ENCODE measurements at regions not wholly inside any gene's neighbourhood (a gene's known extent, or its start where the extent isn't known, plus 50 kb on each side); places are given as distances from the start of the nearest gene placed in this dataset.

DNA sequence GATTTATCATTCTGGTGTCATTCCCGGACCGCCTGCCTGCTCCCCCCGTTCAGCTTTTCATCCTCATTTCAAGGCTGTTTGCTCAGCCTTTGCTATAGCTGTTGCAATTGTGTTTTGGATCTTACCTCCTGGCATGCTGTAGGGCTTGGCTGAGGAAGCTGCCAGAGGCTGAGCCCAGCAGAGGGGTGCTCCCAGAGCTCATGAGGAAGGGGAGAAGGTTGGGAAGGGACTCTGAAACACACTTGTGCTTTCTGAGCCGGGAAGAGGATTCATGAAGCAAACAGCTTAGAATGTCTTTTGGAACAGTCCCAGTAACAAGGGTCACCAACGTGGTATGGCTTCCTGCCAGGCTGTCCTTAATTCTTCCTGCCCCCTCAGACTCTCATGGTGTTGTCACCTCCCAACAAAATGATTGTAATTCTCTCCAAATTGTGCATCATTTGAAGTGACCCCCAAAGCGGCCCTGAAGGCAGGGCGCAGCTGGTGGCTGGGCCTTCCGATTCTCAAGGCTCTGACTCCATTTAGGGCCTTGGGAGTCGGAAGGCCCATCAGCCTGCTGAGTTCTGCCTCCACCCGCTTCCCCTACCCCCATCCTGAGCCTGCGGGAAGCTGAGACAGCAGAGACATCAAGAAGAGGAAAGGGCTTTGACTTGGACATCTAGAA, 111.9 kb upstream of the ARHGAP5 start:
- TF ChIP-seq, protein P1, sequence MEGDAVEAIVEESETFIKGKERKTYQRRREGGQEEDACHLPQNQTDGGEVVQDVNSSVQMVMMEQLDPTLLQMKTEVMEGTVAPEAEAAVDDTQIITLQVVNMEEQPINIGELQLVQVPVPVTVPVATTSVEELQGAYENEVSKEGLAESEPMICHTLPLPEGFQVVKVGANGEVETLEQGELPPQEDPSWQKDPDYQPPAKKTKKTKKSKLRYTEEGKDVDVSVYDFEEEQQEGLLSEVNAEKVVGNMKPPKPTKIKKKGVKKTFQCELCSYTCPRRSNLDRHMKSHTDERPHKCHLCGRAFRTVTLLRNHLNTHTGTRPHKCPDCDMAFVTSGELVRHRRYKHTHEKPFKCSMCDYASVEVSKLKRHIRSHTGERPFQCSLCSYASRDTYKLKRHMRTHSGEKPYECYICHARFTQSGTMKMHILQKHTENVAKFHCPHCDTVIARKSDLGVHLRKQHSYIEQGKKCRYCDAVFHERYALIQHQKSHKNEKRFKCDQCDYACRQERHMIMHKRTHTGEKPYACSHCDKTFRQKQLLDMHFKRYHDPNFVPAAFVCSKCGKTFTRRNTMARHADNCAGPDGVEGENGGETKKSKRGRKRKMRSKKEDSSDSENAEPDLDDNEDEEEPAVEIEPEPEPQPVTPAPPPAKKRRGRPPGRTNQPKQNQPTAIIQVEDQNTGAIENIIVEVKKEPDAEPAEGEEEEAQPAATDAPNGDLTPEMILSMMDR (IDR thresholded peaks at IDR 0.05; ENCODE audit: low read depth, low read length) = no peak
- H3K4me3 ChIP-seq (ENCODE audit: low read depth, low read length) = no peak overlapping the region

DNA sequence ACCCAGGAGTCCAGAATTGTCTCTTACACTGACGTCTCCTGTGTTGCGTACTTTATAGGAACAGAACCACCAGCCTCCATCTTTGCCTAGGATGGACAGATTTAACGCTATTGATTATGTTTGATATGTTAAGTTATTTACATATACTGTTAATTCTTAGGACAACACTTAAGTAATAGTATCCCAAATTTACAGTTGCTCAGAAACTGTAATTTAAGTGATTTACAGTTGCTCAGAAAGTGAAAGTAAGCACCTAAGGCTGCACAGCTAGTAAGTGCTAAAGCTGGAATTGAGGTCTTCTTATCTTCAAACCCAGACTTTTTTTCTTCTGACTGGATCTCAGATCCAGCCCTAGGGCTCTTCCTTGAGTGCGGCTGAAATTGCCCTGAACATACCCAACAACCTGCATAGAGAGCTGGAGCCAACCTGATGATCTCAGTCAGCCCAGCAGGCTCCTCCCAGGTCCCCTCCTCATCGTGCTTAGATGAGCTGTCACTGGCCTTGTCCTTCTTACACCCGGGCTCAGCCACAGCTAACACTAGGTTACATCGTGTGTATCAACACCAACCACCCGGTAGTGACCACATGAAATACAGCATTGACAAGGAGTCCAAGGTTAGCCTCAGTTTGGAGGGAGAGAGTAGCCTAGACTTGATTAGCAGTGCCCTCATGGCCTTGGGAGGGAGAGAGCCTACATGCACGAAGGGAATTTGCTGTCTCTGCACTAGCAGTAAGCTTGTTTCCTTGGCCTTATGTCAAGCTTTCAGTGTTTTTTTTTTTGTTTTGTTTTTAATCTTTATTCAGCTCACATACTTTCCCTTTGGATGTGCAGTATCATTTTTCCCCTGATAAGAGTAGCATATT, 111.1 kb upstream of the ARHGAP5 start:
- DNase-seq = no peak
- Histone ChIP-seq H3K27me3 (no peaks in the 10 kb centered on the region), H3K4me3 (ENCODE audit: low read depth, low read length) (no peak overlapping the region), H3K36me3 (no peaks in the 10 kb centered on the region), H3K4me1 (peaks cover 4% of the 10 kb centered on the region; the same call in 1 of the 2 replicates), H3K9me3 (no peaks in the 10 kb centered on the region)
- TF ChIP-seq, protein P1 (IDR thresholded peaks at IDR 0.05; ENCODE audit: low read depth, low read length) = no peak

More for the DNA sequence above, 111.9 kb upstream of the ARHGAP5 start:
- H3K36me3 ChIP-seq = no peaks in the 10 kb centered on the region
- peaks cover 4% of the 10 kb centered on the region; the same call in 1 of the 2 replicates for H3K4me1 ChIP-seq
- no peaks in the 10 kb centered on the region for H3K9me3 ChIP-seq
- no peak for DNase-seq
- H3K27me3 ChIP-seq = no peaks in the 10 kb centered on the region

DNA sequence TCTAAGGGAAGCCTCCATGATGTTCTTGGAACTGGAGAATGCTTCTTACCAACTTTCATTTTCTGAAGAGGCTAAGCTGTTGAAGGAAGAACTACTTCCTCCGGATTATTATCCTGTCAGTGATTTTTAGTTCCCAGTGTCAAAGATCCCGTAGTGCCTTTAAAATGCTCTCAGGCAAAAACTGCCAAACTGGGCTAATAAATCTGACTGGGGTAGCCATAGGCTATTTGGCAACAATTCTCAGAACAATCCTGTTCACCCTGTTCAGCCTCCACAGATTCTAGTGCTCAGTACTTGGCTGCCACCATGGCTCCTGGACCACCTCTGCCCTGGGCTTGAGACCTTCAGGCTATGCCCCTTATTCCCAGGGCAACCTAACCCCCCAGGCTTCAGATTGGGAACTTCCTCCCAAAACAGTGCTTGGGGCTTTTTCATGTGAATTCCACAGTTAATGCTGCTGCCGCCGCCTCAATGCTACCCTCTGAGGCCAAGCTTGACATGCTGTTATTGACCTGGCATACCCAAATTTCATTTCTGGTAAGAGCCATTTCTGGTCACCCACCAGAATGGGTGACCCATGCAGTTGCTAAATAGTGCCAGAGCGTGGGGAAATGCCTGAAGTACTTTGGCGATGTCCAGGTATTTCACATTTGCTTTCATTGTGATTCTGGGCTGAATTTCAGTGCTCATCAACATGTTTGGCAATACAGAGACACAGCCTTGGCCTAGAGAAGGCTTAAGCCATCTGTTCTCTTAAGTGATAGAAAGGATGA, 110.0 kb upstream of the ARHGAP5 start:
- no peaks in the 10 kb centered on the region for H3K9me3 ChIP-seq
- TF ChIP-seq, protein P1 (IDR thresholded peaks at IDR 0.05; ENCODE audit: low read depth, low read length) = no peak
- H3K27me3 ChIP-seq = no peaks in the 10 kb centered on the region
- no peaks in the 10 kb centered on the region for H3K36me3 ChIP-seq
- no peak for DNase-seq
- peaks cover 4% of the 10 kb centered on the region; the same call in 1 of the 2 replicates for H3K4me1 ChIP-seq
- no peak overlapping the region for H3K4me3 ChIP-seq (ENCODE audit: low read depth, low read length)

DNA sequence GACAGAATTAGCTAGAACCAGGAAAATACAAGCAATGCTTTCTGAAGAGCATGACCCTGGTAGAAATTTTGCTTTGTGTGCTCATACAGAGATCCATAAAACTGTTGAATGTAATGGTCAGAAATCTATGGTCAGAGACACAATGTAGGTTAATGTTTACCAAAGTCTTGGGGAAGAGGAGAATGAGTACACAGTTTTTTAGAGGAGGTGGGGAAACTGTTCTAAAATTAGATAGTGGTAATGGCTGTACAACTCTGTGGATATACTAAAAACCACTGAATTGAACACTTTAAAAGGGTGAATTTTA, 109.5 kb upstream of the ARHGAP5 start:
- no peak for DNase-seq
- Histone ChIP-seq H3K27me3 (no peaks in the 10 kb centered on the region), H3K9me3 (no peaks in the 10 kb centered on the region), H3K4me1 (peaks cover 4% of the 10 kb centered on the region; the same call in 1 of the 2 replicates), H3K36me3 (no peaks in the 10 kb centered on the region), H3K4me3 (ENCODE audit: low read depth, low read length) (no peak overlapping the region)
- TF ChIP-seq, protein P1 (IDR thresholded peaks at IDR 0.05; ENCODE audit: low read depth, low read length) = no peak

DNA sequence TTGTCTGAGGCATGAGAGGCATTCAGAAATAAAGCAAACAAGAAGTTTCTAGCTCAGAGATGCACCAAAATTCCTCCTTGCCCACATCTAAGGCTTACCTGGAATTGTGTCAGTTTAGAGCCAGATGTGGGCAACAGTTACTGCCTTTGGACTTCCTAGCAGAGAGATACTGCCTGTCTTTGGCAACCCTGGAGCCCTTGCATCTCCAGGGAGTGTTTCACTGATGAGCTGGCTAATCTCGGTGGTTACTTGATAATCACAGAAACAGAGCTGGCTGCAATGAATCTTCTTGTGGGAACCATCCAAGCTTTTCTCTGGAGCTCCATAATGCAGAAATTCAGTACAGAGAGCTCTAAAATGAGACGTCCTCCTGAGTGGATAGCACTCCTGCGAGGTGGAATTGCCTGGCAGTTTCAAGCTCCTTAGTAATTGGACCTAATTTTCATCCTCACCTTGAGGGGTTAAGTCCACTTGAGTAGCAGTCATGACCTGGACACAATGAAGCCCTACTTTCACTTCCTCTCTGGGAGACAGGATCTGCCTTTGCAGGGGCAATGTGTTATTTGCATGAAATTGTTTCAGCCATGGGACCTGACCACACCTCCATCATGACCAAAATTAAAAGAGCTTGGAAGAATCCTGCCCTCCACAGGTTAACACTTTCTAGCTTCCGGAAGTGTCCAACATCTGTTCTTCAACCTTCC, 108.8 kb upstream of the ARHGAP5 start:
- TF ChIP-seq, protein P1 (IDR thresholded peaks at IDR 0.05; ENCODE audit: low read depth, low read length) = no peak
- H3K4me3 ChIP-seq (ENCODE audit: low read depth, low read length) = no peak overlapping the region
- DNase-seq = no peak
- peaks cover 4% of the 10 kb centered on the region; the same call in 1 of the 2 replicates for H3K4me1 ChIP-seq
- H3K9me3 ChIP-seq = no peaks in the 10 kb centered on the region
- H3K27me3 ChIP-seq = no peaks in the 10 kb centered on the region
- no peaks in the 10 kb centered on the region for H3K36me3 ChIP-seq
